ENCODE measurements at regions not wholly inside any gene's neighbourhood (a gene's known extent, or its start where the extent isn't known, plus 50 kb on each side); places are given as distances from the start of the nearest gene placed in this dataset.
A peak's percentile ranks its signal among the peaks of the same experiment; 100 is the strongest.

- peak overlapping the region; percentile 52; the same call in 1 of the 2 replicates for H3K4me2 ChIP-seq (ENCODE audit: insufficient read depth, low read length)
- WGBS (ENCODE audit: insufficient coverage, low coverage, missing lambda C conversion rate): 1% methylated on average over 4 of the region's 4 CpGs
- intact Hi-C loops (cut with micrococcal nuclease) (loop anchor here (1.0 to 5.0 kb wide), 2 partner anchors 146 to 157 kb away; no protein-coding TSS in a partner anchor), in situ Hi-C loops (cut with MboI) (no loop called here)
- DNase-seq (ENCODE audit: extremely low read depth in 1 of 4, low spot score in 3 of 4) (peak in 2 of 4 experiments; percentile 32 to 34), FAIRE-seq (peak; percentile 48), ATAC-seq (peak; percentile 78)
- H3K27me3 ChIP-seq (ENCODE audit: control insufficient read depth in 2 of 2, insufficient read depth in 2 of 2, low read length in 2 of 2): no peaks in the 10 kb centered on the region; a peak in 1 of 5 replicates
- CTCF ChIA-PET (ENCODE audit: low intra/inter-chr PET ratio): no interaction called here
- H3K9me3 ChIP-seq (replicated peaks; ENCODE audit: control insufficient read depth, insufficient read depth, low read depth, low read length): no peaks in the 10 kb centered on the region
- H3K9me1 ChIP-seq (ENCODE audit: control insufficient read depth, insufficient read depth, low read length): no peaks in the 10 kb centered on the region
- H3K79me2 ChIP-seq (ENCODE audit: control insufficient read depth, insufficient read depth, low read length): no peaks in the 10 kb centered on the region
- H3K4me3 ChIP-seq: no peak overlapping the region
- H3K36me3 ChIP-seq (ENCODE audit: control insufficient read depth, insufficient read depth, low read length): no peaks in the 10 kb centered on the region
- POLR2A ChIA-PET: interaction anchor here (0.8 to 1.5 kb wide), 3 partner anchors 10 to 33 kb away, joined by 3 to 5 read pairs (median 3); no protein-coding TSS in a partner anchor
- BruUV-seq (replicated peaks): no TSS peak
- H4K20me1 ChIP-seq (replicated peaks; ENCODE audit: control insufficient read depth, insufficient read depth, low read length): no peaks in the 10 kb centered on the region
- peaks cover 0 to 35% of the 10 kb centered on the region in 2 experiments; a peak in 4 of 5 replicates for H3K4me1 ChIP-seq (replicated peaks in 1 of 2; ENCODE audit: control insufficient read depth in 2 of 2, insufficient read depth in 2 of 2, low read length in 2 of 2)
- no peak overlapping the region for H3K9ac ChIP-seq (ENCODE audit: insufficient read depth in 1 of 2, low read depth in 2 of 2, low read length in 2 of 2)
- H2AFZ ChIP-seq (ENCODE audit: low read depth, low read length): peak overlapping the region; percentile 76
- no peak overlapping the region for H3K27ac ChIP-seq (ENCODE audit: extremely low read depth, low read depth, low read length)
- TF ChIP-seq, protein P1, sequence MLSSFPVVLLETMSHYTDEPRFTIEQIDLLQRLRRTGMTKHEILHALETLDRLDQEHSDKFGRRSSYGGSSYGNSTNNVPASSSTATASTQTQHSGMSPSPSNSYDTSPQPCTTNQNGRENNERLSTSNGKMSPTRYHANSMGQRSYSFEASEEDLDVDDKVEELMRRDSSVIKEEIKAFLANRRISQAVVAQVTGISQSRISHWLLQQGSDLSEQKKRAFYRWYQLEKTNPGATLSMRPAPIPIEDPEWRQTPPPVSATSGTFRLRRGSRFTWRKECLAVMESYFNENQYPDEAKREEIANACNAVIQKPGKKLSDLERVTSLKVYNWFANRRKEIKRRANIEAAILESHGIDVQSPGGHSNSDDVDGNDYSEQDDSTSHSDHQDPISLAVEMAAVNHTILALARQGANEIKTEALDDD (IDR thresholded peaks at IDR 0.05): peak; percentile 58
- TF ChIP-seq SMC3 (conservative IDR thresholded peaks at IDR 0.05; ENCODE audit: insufficient read depth, low read depth, low read length): 0 out of 2 replicates have a peak, but pooled peaks have one; percentile 12
- TF ChIP-seq ZNF699 (CRISPR knock-in tag; IDR thresholded peaks at IDR 0.05; ENCODE audit: insufficient replicate concordance): no peak
- TF ChIP-seq NR2C2 (CRISPR knock-in tag; IDR thresholded peaks at IDR 0.05): no peak
- TF ChIP-seq NR2C2 (tag; IDR thresholded peaks at IDR 0.05): peak; percentile 52; the same call in 1 of the 2 replicates
- no peak for TF ChIP-seq ZFP1 (CRISPR knock-in tag; IDR thresholded peaks at IDR 0.05)
- TF ChIP-seq RAD21 (CRISPR knock-in tag; conservative IDR thresholded peaks at IDR 0.05 in 1 of 2, IDR thresholded peaks at IDR 0.05 in 1 of 2): peak; percentile 55 to 65
- TF ChIP-seq MYC (IDR thresholded peaks at IDR 0.05; ENCODE audit: low read depth, low read length): 0 out of 2 replicates have a peak, but pooled peaks have one; percentile 21
- TF ChIP-seq MYC (CRISPR knock-in tag; IDR thresholded peaks at IDR 0.05; ENCODE audit: borderline replicate concordance, low read depth): no peak
- TF ChIP-seq CBX8 (IDR thresholded peaks at IDR 0.05; ENCODE audit: borderline replicate concordance, extremely low read depth, low read depth, low read length, poor library complexity, severe bottlenecking): no peak
- TF ChIP-seq CTBP1 (IDR thresholded peaks at IDR 0.05; ENCODE audit: borderline replicate concordance): peak; percentile 58
- TF ChIP-seq, protein P2, sequence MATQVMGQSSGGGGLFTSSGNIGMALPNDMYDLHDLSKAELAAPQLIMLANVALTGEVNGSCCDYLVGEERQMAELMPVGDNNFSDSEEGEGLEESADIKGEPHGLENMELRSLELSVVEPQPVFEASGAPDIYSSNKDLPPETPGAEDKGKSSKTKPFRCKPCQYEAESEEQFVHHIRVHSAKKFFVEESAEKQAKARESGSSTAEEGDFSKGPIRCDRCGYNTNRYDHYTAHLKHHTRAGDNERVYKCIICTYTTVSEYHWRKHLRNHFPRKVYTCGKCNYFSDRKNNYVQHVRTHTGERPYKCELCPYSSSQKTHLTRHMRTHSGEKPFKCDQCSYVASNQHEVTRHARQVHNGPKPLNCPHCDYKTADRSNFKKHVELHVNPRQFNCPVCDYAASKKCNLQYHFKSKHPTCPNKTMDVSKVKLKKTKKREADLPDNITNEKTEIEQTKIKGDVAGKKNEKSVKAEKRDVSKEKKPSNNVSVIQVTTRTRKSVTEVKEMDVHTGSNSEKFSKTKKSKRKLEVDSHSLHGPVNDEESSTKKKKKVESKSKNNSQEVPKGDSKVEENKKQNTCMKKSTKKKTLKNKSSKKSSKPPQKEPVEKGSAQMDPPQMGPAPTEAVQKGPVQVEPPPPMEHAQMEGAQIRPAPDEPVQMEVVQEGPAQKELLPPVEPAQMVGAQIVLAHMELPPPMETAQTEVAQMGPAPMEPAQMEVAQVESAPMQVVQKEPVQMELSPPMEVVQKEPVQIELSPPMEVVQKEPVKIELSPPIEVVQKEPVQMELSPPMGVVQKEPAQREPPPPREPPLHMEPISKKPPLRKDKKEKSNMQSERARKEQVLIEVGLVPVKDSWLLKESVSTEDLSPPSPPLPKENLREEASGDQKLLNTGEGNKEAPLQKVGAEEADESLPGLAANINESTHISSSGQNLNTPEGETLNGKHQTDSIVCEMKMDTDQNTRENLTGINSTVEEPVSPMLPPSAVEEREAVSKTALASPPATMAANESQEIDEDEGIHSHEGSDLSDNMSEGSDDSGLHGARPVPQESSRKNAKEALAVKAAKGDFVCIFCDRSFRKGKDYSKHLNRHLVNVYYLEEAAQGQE (IDR thresholded peaks at IDR 0.05; ENCODE audit: borderline replicate concordance): peak; percentile 42; the same call in 1 of the 2 replicates
- TF ChIP-seq, protein P2 (CRISPR knock-in tag; IDR thresholded peaks at IDR 0.05; ENCODE audit: low read depth): no peak
These were observed 396.4 kb downstream of the EDEM1 start for GRCh38 chr3:5583920-5584319.
